SK-N-SH treated with all-trans-retinoic acid at 6 μM for 48 hours (cell line): ENCODE measurements at regions not wholly inside any gene's neighbourhood (a gene's known extent, or its start where the extent isn't known, plus 50 kb on each side); places are given as distances from the start of the nearest gene placed in this dataset.

Source experiments
- ATAC-seq: fragments of 200-7000 bp; cut with Tn5 transposase; 3 replicates; pipeline ENCODE4 v1.9.1; 2020; ENCODE audit warnings: mild to moderate bottlenecking, moderate library complexity
- ARNTL ChIP-seq: fragments of 450-650 bp; formaldehyde crosslinking; IDR thresholded peaks from 2 replicates; pipeline ENCODE4 v1.5.0; 2020; ENCODE audit warnings: low read depth, mild to moderate bottlenecking, moderate library complexity, borderline replicate concordance
- CREB5 ChIP-seq: fragments of 250-450 bp; sonication (Bioruptor Pico); IDR thresholded peaks from 2 replicates; pipeline ENCODE4 v1.5.1; 2020; ENCODE audit warnings: low read depth, mild to moderate bottlenecking, moderate library complexity
- CSDC2 ChIP-seq: fragments of 250-450 bp; sonication (Bioruptor Pico); IDR thresholded peaks from 2 replicates; pipeline ENCODE4 v1.5.0; 2020; ENCODE audit warnings: mild to moderate bottlenecking, moderate library complexity
- CSRNP3 ChIP-seq: fragments of 250-450 bp; sonication (Bioruptor Pico); IDR thresholded peaks from 2 replicates; pipeline ENCODE4 v1.5.1; 2021; ENCODE audit warnings: mild to moderate bottlenecking, moderate library complexity
- ESRRG ChIP-seq: fragments of 250-450 bp; sonication (Bioruptor Pico); IDR thresholded peaks from 2 replicates; pipeline ENCODE4 v1.6.1; 2021; ENCODE audit warnings: mild to moderate bottlenecking
- GLIS3 ChIP-seq: fragments of 250-450 bp; sonication (Bioruptor Pico); IDR thresholded peaks from 2 replicates; pipeline ENCODE4 v1.5.0; 2020; ENCODE audit warnings: mild to moderate bottlenecking, moderate library complexity
- ISL1 ChIP-seq: fragments of 250-450 bp; sonication (Bioruptor Pico); IDR thresholded peaks from 2 replicates; pipeline ENCODE4 v2.1.2; 2022; ENCODE audit warnings: mild to moderate bottlenecking, moderate library complexity
- OSR1 ChIP-seq: fragments of 250-450 bp; sonication (Bioruptor Pico); IDR thresholded peaks from 2 replicates; pipeline ENCODE4 v1.8.0; 2022; ENCODE audit warnings: moderate library complexity, mild to moderate bottlenecking, inconsistent platforms
- PATZ1 ChIP-seq: fragments of 250-450 bp; sonication (Bioruptor Pico); IDR thresholded peaks from 2 replicates; pipeline ENCODE4 v1.8.0; 2020; ENCODE audit warnings: mild to moderate bottlenecking, moderate library complexity, borderline replicate concordance
- POU6F1 ChIP-seq: fragments of 250-450 bp; sonication (Bioruptor Pico); IDR thresholded peaks from 2 replicates; pipeline ENCODE4 v1.8.0; 2021; ENCODE audit warnings: low read depth, mild to moderate bottlenecking, moderate library complexity, borderline replicate concordance
- PPARA ChIP-seq: fragments of 250-450 bp; sonication (Bioruptor Pico); IDR thresholded peaks from 2 replicates; pipeline ENCODE4 v1.5.0; 2020; ENCODE audit warnings: mild to moderate bottlenecking, borderline replicate concordance
- RARB ChIP-seq: fragments of 250-450 bp; sonication (Bioruptor Pico); IDR thresholded peaks from 2 replicates; pipeline ENCODE4 v1.8.0; 2021; ENCODE audit warnings: mild to moderate bottlenecking, moderate library complexity
- TCF4 ChIP-seq: fragments of 250-450 bp; sonication (Bioruptor Pico); IDR thresholded peaks from 2 replicates; pipeline ENCODE4 v1.8.0; 2021; ENCODE audit warnings: mild to moderate bottlenecking, moderate library complexity, borderline replicate concordance
- TOX ChIP-seq: fragments of 250-450 bp; sonication (Bioruptor Pico); IDR thresholded peaks from 2 replicates; pipeline ENCODE4 v1.8.0; 2021; ENCODE audit warnings: mild to moderate bottlenecking, moderate library complexity, borderline replicate concordance
- TSHZ2 ChIP-seq: fragments of 250-450 bp; sonication (Bioruptor Pico); IDR thresholded peaks from 2 replicates; pipeline ENCODE4 v1.5.0; 2020; ENCODE audit warnings: mild to moderate bottlenecking, moderate library complexity
- ZC3H10 ChIP-seq: fragments of 250-450 bp; sonication (Bioruptor Pico); IDR thresholded peaks from 2 replicates; pipeline ENCODE4 v1.5.1; 2021; ENCODE audit warnings: mild to moderate bottlenecking, moderate library complexity
- ZFP3 ChIP-seq: fragments of 250-450 bp; sonication (Bioruptor Pico); IDR thresholded peaks from 2 replicates; pipeline ENCODE4 v1.5.0; 2020; ENCODE audit warnings: mild to moderate bottlenecking, moderate library complexity
- ZFP30 ChIP-seq: fragments of 450-650 bp; formaldehyde crosslinking; IDR thresholded peaks from 2 replicates; pipeline ENCODE4 v1.5.0; 2022; ENCODE audit warnings: mild to moderate bottlenecking, moderate library complexity
- ZNF565 ChIP-seq: fragments of 450-650 bp; formaldehyde crosslinking; conservative IDR thresholded peaks from 2 replicates; pipeline ENCODE4 v1.5.0; 2020; ENCODE audit warnings: low read depth, mild to moderate bottlenecking, moderate library complexity
- ZNF70 ChIP-seq: fragments of 450-650 bp; formaldehyde crosslinking; IDR thresholded peaks from 2 replicates; pipeline ENCODE4 v1.5.0; 2020; ENCODE audit warnings: mild to moderate bottlenecking, moderate library complexity

GRCh38 chr12:46983959-46984841 lies 95.2 kb upstream of the PCED1B start:
- TF ChIP-seq ZFP30 (no peak), CSRNP3 (no peak), ISL1 (CRISPR knock-in tag) (no peak), RARB (CRISPR knock-in tag) (no peak), POU6F1 (CRISPR knock-in tag) (no peak), ESRRG (CRISPR knock-in tag) (no peak), TSHZ2 (CRISPR knock-in tag) (no peak), ZNF70 (no peak), CREB5 (CRISPR knock-in tag) (no peak), GLIS3 (no peak), ARNTL (CRISPR knock-in tag) (no peak), ZC3H10 (CRISPR knock-in tag) (no peak), PPARA (CRISPR knock-in tag) (no peak), OSR1 (CRISPR knock-in tag) (no peak)
- ATAC-seq: peak; percentile 95

- ATAC-seq: no peak
- TF ChIP-seq PPARA (CRISPR knock-in tag) (no peak), GLIS3 (no peak), POU6F1 (CRISPR knock-in tag) (no peak), CREB5 (CRISPR knock-in tag) (no peak), ARNTL (CRISPR knock-in tag) (no peak), RARB (CRISPR knock-in tag) (no peak), ZNF70 (no peak), ZNF565 (CRISPR knock-in tag) (no peak), CSDC2 (CRISPR knock-in tag) (no peak), ZFP30 (no peak), CSRNP3 (no peak), ISL1 (CRISPR knock-in tag) (no peak), ZFP3 (CRISPR knock-in tag) (no peak), PATZ1 (CRISPR knock-in tag) (no peak), TCF4 (CRISPR knock-in tag) (no peak), TOX (CRISPR knock-in tag) (no peak), TSHZ2 (CRISPR knock-in tag) (no peak), ESRRG (CRISPR knock-in tag) (no peak)
Observed at GRCh38 chr12:46985816-46986215, 93.6 kb upstream of the PCED1B start.
